Neural progenitor cell (in vitro differentiated cells): ENCODE measurements at regions not wholly inside any gene's neighbourhood (a gene's known extent, or its start where the extent isn't known, plus 50 kb on each side); places are given as distances from the start of the nearest gene placed in this dataset.

ENCODE experiments used
- DNase-seq: peaks from one replicate; pipeline ENCODE4 v3.0.0-alpha.2; 2016; ENCODE audit warnings: low spot score
- H2AFZ ChIP-seq: fragments of 200-600 bp; sonication (generic); replicated peaks from 2 replicates; pipeline ENCODE4 v1.6.1; 2016; ENCODE audit warnings: antibody characterized with exemption
- H3F3A ChIP-seq: fragments of 200-600 bp; sonication (generic); 2 replicates; pipeline ENCODE4 v1.6.1; 2016; ENCODE audit warnings: antibody characterized with exemption, low read depth
- H3K27ac ChIP-seq: fragments of 200-600 bp; sonication (generic); 2 replicates; pipeline ENCODE4 v1.5.1; 2016; ENCODE audit warnings: mild to moderate bottlenecking
- H3K27me3 ChIP-seq: fragments of 200-600 bp; sonication (generic); 2 replicates; pipeline ENCODE4 v1.6.1; 2016; ENCODE audit warnings: mild to moderate bottlenecking, moderate library complexity
- H3K36me3 ChIP-seq: fragments of 200-600 bp; sonication (generic); 2 replicates; pipeline ENCODE4 v1.5.1; 2016
- H3K4me1 ChIP-seq: fragments of 200-600 bp; sonication (generic); 2 replicates; pipeline ENCODE4 v1.6.1; 2016; ENCODE audit warnings: mixed run types
- H3K4me2 ChIP-seq: fragments of 200-600 bp; sonication (generic); 2 replicates; pipeline ENCODE4 v1.6.1; 2016
- H3K4me3 ChIP-seq: fragments of 200-600 bp; sonication (generic); 2 replicates; pipeline ENCODE4 v1.5.1; 2016
- H3K79me2 ChIP-seq: fragments of 200-600 bp; sonication (generic); 2 replicates; pipeline ENCODE4 v1.6.1; 2016; ENCODE audit warnings: low read depth
- H3K9ac ChIP-seq: fragments of 200-600 bp; sonication (generic); 2 replicates; pipeline ENCODE4 v1.6.1; 2016
- H3K9me3 ChIP-seq: fragments of 200-600 bp; sonication (generic); 2 replicates; pipeline ENCODE4 v1.5.1; 2016; ENCODE audit warnings: low read depth
- H4K20me1 ChIP-seq: fragments of 200-600 bp; sonication (generic); 2 replicates; pipeline ENCODE4 v1.6.1; 2016; ENCODE audit warnings: low read depth
- H3K27ac Mint-ChIP-seq: 3 replicates; pipeline ENCODE4 v1.8.0; 2021; ENCODE audit warnings: mixed read lengths
- H3K27me3 Mint-ChIP-seq: 2 replicates; pipeline ENCODE4 v1.8.0; 2022; ENCODE audit warnings: low read depth, mild to moderate bottlenecking, inconsistent platforms, moderate library complexity, mixed read lengths; ENCODE audit not compliant: insufficient read depth
- H3K36me3 Mint-ChIP-seq: 3 replicates; pipeline ENCODE4 v1.8.0; 2021; ENCODE audit warnings: mixed read lengths
- H3K4me1 Mint-ChIP-seq: 3 replicates; pipeline ENCODE4 v1.8.0; 2021; ENCODE audit warnings: mixed read lengths
- H3K4me3 Mint-ChIP-seq: 3 replicates; pipeline ENCODE4 v1.8.0; 2021; ENCODE audit warnings: mild to moderate bottlenecking, moderate library complexity, mixed read lengths
- H3K9me3 Mint-ChIP-seq: 3 replicates; pipeline ENCODE4 v1.8.0; 2020; ENCODE audit warnings: mixed read lengths
- EZH2 ChIP-seq: fragments of 200-600 bp; sonication (generic); IDR thresholded peaks from 2 replicates; pipeline ENCODE4 v1.6.1; 2017; ENCODE audit warnings: antibody characterized with exemption, mild to moderate bottlenecking, moderate library complexity
- EZH2phosphoT487 ChIP-seq: fragments of 200-600 bp; sonication (generic); IDR thresholded peaks from 2 replicates; pipeline ENCODE4 v1.6.1; 2017; ENCODE audit warnings: antibody characterized with exemption
- TF ChIP-seq, protein P1 (sequence below): fragments of 200-600 bp; sonication (generic); IDR thresholded peaks from 2 replicates; pipeline ENCODE4 v1.5.1; 2017; ENCODE audit warnings: antibody characterized with exemption, mild to moderate bottlenecking

DNA sequence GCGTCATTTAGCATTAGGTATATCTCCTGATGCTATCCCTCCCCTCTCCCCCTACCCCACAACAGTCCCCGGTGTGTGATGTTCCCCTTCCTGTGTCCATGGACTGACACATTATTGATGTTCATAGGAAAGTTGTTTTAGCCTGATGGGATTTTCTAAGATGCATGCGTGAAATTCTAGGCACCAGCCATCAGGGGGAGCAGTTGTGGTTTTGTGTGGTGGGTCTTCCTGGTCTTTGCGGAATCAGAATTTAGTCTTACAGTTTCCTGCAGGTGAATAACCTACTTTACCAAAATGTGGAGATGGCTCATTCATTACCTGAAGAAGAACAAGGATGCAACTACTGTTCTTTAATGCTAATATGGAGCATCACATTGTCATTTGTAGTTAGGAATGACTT is 455.0 kb upstream of the THBS1 start:
- peaks cover 9% of the 10 kb centered on the region for H3K4me1 ChIP-seq
- no peak overlapping the region for H3K4me2 ChIP-seq
- no peak overlapping the region for H3K27ac ChIP-seq
- H3F3A ChIP-seq, result no peaks in the 10 kb centered on the region
- Mint-ChIP-seq H3K4me3 (no peak overlapping the region), H3K36me3 (no peaks in the 10 kb centered on the region), H3K9me3 (peaks cover 2% of the 10 kb centered on the region), H3K4me1 (peaks cover 10% of the 10 kb centered on the region), H3K27ac (no peak overlapping the region), H3K27me3 (peaks cover 5% of the 10 kb centered on the region)
- no peaks in the 10 kb centered on the region for H3K27me3 ChIP-seq
- peak; percentile 63 for DNase-seq
- H2AFZ ChIP-seq, result no peak overlapping the region
- H4K20me1 ChIP-seq, result no peaks in the 10 kb centered on the region
- no peak overlapping the region for H3K9ac ChIP-seq
- H3K4me3 ChIP-seq, result no peak overlapping the region
- no peaks in the 10 kb centered on the region for H3K36me3 ChIP-seq
- no peaks in the 10 kb centered on the region for H3K79me2 ChIP-seq
- TF ChIP-seq, protein P1, sequence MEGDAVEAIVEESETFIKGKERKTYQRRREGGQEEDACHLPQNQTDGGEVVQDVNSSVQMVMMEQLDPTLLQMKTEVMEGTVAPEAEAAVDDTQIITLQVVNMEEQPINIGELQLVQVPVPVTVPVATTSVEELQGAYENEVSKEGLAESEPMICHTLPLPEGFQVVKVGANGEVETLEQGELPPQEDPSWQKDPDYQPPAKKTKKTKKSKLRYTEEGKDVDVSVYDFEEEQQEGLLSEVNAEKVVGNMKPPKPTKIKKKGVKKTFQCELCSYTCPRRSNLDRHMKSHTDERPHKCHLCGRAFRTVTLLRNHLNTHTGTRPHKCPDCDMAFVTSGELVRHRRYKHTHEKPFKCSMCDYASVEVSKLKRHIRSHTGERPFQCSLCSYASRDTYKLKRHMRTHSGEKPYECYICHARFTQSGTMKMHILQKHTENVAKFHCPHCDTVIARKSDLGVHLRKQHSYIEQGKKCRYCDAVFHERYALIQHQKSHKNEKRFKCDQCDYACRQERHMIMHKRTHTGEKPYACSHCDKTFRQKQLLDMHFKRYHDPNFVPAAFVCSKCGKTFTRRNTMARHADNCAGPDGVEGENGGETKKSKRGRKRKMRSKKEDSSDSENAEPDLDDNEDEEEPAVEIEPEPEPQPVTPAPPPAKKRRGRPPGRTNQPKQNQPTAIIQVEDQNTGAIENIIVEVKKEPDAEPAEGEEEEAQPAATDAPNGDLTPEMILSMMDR, result peak; percentile 82
- no peak for TF ChIP-seq EZH2
- TF ChIP-seq EZH2phosphoT487, result no peak
- H3K9me3 ChIP-seq, result no peaks in the 10 kb centered on the region

DNA sequence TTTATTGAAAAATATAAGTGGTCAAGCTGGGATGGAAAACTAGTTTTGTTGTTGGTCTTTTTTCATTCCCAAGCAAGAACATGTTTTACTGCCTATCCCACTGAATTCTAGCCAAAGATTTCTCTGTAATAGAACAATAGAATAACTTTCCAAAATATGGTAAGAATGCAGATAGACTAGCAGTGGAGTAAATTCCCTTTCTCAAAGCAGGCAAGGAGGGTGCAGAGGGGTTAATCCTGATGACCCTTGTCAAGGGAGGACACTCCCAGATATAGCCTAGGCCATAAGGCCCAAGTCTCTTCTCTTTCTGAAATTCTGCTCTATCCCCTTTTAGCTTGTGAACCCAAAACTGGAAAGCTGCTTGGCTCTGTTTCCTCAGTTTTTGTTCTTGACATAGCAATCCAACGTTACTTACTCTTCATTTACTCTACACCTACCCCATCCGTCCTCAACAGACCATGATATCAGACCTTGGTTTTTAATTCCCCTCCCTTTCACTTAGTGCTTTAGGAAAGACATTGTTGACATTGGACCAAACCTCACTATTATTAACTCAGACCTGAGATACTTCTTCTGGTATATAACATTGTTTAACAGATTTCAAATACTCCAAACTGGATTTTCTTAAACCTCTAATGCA is 453.6 kb upstream of the THBS1 start:
- no peak overlapping the region for H3K27ac Mint-ChIP-seq
- no peaks in the 10 kb centered on the region for H3K36me3 Mint-ChIP-seq

DNA sequence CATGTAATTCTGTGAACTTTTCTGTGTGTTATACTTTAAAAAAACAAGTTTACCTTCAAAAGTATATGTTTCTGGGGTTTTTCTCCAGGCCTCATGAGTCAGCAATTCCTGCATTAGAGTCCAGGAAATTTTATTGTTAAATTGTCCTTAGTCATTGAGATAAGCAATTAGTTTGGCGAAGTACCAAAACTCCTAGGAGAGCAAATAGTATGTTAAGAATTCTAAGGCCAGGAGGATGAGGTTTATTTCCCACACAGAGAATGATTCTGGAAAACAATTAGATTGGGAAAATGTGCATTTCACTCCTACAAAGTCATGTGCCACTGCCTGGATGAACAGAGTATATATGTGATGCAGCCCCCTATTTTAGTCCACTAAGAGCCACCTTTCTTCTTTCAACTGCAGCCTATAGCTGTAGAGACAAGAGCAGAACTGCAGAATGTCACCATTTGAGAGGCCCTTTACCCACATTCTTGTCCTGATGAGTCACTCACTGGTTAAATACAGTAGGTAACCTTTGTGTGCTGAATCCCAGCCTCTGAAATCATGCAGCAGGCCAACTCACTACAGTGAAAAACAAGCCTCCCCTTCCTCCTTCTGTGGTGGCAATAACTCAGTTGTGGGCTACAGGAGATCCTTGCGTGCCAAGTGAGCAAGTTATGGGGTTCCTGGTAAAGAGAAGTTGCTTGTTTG is 452.8 kb upstream of the THBS1 start:
- H2AFZ ChIP-seq, result peak overlapping the region; percentile 0
- Mint-ChIP-seq H3K27ac (no peak overlapping the region), H3K9me3 (peaks cover 2% of the 10 kb centered on the region), H3K4me3 (no peak overlapping the region), H3K27me3 (peaks cover 5% of the 10 kb centered on the region), H3K4me1 (peaks cover 10% of the 10 kb centered on the region), H3K36me3 (no peaks in the 10 kb centered on the region)
- no peaks in the 10 kb centered on the region for H3K27me3 ChIP-seq
- H3K4me1 ChIP-seq, result peaks cover 9% of the 10 kb centered on the region
- peak; percentile 16 for DNase-seq
- no peak overlapping the region for H3K9ac ChIP-seq
- H3K4me2 ChIP-seq, result no peak overlapping the region
- H3K9me3 ChIP-seq, result no peaks in the 10 kb centered on the region
- no peak overlapping the region for H3K4me3 ChIP-seq
- no peaks in the 10 kb centered on the region for H4K20me1 ChIP-seq
- H3F3A ChIP-seq, result no peaks in the 10 kb centered on the region
- TF ChIP-seq EZH2phosphoT487 (no peak), EZH2 (no peak)
- TF ChIP-seq, protein P1, result no peak
- H3K79me2 ChIP-seq, result no peaks in the 10 kb centered on the region
- H3K27ac ChIP-seq, result no peak overlapping the region
- no peaks in the 10 kb centered on the region for H3K36me3 ChIP-seq

More for the DNA sequence above, 453.6 kb upstream of the THBS1 start:
- Histone ChIP-seq H4K20me1 (no peaks in the 10 kb centered on the region), H3K4me2 (no peak overlapping the region), H3K4me3 (no peak overlapping the region), H3F3A (no peaks in the 10 kb centered on the region), H3K9ac (no peak overlapping the region), H3K27ac (no peak overlapping the region), H3K27me3 (no peaks in the 10 kb centered on the region), H3K9me3 (no peaks in the 10 kb centered on the region), H3K4me1 (peaks cover 9% of the 10 kb centered on the region), H3K79me2 (no peaks in the 10 kb centered on the region), H2AFZ (no peak overlapping the region), H3K36me3 (no peaks in the 10 kb centered on the region)
- Mint-ChIP-seq H3K9me3 (peaks cover 2% of the 10 kb centered on the region), H3K4me1 (peaks cover 10% of the 10 kb centered on the region), H3K27me3 (peaks cover 5% of the 10 kb centered on the region), H3K4me3 (no peak overlapping the region)
- TF ChIP-seq EZH2phosphoT487, result no peak
- TF ChIP-seq EZH2, result no peak
- TF ChIP-seq, protein P1, result no peak
- DNase-seq, result no peak
